Upper lobe of left lung (tissue), 4 donors: ENCODE measurements at regions not wholly inside any gene's neighbourhood (a gene's known extent, or its start where the extent isn't known, plus 50 kb on each side); places are given as distances from the start of the nearest gene placed in this dataset.

ENCODE experiments used
- EP300 ChIP-seq, 4 donors: sonication (generic); formaldehyde crosslinking; IDR thresholded peaks; one replicate each; pipeline ENCODE4 v1.5.1; 2017; ENCODE audit warnings: antibody characterized with exemption in 4 of 4, control low read depth in 2 of 4
- POLR2A ChIP-seq, 4 donors: fragments of 450-650 bp; IDR thresholded peaks; one replicate each; pipeline ENCODE4 v1.5.1; 2016 to 2017; ENCODE audit warnings: antibody characterized with exemption in 4 of 4, mild to moderate bottlenecking in 2 of 4
- POLR2AphosphoS5 ChIP-seq, 2 donors: sonication (generic); formaldehyde crosslinking; IDR thresholded peaks; one replicate each; pipeline ENCODE4 v1.5.1; 2017; ENCODE audit warnings: antibody characterized with exemption in 2 of 2
- TF ChIP-seq, protein P1 (sequence below), 6 experiments: fragments of 450-650 bp in 4 of 6; fragments of 200-600 bp in 2 of 6; sonication (generic) in 2 of 6; IDR thresholded peaks; one replicate each; pipeline ENCODE4 v1.5.1; 2016 to 2019; ENCODE audit warnings: antibody characterized with exemption in 6 of 6

GRCh38 chr6:79824202-79824601 is 123.2 kb downstream of the ELOVL4 start:
- no peak for TF ChIP-seq EP300 (IDR thresholded peaks at IDR 0.05)
- TF ChIP-seq, protein P1, sequence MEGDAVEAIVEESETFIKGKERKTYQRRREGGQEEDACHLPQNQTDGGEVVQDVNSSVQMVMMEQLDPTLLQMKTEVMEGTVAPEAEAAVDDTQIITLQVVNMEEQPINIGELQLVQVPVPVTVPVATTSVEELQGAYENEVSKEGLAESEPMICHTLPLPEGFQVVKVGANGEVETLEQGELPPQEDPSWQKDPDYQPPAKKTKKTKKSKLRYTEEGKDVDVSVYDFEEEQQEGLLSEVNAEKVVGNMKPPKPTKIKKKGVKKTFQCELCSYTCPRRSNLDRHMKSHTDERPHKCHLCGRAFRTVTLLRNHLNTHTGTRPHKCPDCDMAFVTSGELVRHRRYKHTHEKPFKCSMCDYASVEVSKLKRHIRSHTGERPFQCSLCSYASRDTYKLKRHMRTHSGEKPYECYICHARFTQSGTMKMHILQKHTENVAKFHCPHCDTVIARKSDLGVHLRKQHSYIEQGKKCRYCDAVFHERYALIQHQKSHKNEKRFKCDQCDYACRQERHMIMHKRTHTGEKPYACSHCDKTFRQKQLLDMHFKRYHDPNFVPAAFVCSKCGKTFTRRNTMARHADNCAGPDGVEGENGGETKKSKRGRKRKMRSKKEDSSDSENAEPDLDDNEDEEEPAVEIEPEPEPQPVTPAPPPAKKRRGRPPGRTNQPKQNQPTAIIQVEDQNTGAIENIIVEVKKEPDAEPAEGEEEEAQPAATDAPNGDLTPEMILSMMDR (IDR thresholded peaks at IDR 0.05) = no peak
- no peak for TF ChIP-seq POLR2A (IDR thresholded peaks at IDR 0.05)
- TF ChIP-seq POLR2AphosphoS5 (IDR thresholded peaks at IDR 0.05) = no peak
